Endometrium (tissue), 2 donors: ENCODE measurements at regions not wholly inside any gene's neighbourhood (a gene's known extent, or its start where the extent isn't known, plus 50 kb on each side); places are given as distances from the start of the nearest gene placed in this dataset.

Source experiments
- FAIRE-seq: peaks from 2 replicates; lab custom pipeline; 2012; peaks lifted over from hg19 to GRCh38; lab: Jason Lieb, UNC
- donor health status: control.
- donor health status: control.

DNA sequence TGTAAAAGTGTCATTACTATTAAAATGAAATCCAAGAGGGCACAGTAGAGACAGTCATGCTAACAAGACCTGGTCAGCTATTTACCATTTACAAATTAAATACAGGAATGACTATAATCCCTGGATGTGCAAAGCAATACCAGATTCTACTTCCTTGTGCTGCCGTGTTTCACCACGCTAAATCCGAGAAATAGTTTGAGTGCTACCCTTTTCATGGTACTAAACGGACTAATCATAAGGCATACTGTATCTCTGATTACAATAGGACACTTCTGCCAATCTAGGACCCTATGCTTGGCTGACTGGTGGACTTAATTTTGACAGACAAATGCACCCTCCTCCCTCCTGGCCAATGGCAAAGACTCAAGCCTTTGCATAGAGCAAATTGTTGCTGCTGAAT, 63.0 kb upstream of the NR2F2 start:
- no peak for FAIRE-seq

DNA sequence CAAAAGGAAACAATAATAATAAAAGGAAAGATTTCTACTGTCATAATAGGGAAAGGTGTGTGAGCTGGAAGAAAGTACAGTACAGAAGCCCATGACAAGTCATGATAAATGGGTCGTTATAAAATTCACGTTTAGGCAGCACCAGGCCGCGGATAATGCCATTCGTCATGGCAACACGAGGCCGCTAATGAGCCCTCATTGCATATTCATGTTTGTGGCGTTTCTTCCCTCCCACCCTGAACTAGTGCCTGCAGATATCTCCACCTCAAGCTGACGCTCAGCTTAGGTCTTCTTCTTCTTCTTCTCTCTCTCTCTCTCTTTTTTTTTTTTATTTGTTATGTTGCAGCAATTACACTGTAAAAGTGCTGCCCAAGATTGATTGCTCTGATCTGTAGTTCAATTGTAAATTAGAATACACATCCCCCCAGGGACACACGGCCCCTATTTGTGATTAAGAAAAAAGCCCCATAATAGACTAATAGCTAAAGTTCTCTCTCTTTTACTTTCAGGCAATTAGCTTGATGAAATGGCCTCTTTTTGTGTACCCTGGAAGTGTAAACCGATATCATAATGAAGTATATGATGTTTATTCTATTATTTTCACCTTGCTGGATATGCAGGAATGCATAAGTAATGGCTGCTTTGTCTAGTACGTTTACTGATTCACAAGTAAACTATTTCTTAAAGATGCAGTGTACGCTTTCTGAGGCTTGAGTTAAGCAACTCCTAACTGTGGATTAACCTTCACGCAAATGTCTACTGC, 61.9 kb upstream of the NR2F2 start:
- no peak for FAIRE-seq

- FAIRE-seq: no peak
These were observed 59.8 kb upstream of the NR2F2 start for GRCh38 chr15:96270581-96271172.

DNA sequence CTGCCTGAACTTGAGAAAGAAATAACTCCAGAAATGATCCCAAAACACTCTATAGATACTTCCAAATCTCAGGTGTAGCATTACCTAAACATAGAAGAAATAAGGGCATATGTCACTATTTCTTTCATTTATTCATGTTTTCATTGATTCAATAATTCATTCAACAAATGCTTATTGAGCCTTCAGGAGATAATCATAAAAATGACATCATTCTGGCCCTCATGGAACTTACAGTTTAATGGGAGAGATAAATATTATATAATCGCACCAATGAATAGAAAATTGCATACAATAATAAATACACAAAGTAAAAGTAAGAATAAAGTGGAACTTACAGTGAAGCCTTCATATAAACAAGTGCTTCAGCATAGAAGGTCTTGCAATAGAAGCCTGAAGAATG, 58.1 kb upstream of the NR2F2 start:
- no peak for FAIRE-seq

GRCh38 chr15:96273317-96274086, 57.0 kb upstream of the NR2F2 start:
- FAIRE-seq: no peak

GRCh38 chr15:96274087-96274440, 56.4 kb upstream of the NR2F2 start:
- FAIRE-seq: no peak

- no peak for FAIRE-seq
These were observed 55.8 kb upstream of the NR2F2 start for GRCh38 chr15:96274698-96275097.

GRCh38 chr15:96276438-96277210, 53.9 kb upstream of the NR2F2 start:
- peak; percentile 89 for FAIRE-seq
